Activated CD8-positive, alpha-beta memory T cell treated with anti-CD3 and anti-CD28 coated beads for 48 hours (primary cell): ENCODE measurements at regions not wholly inside any gene's neighbourhood (a gene's known extent, or its start where the extent isn't known, plus 50 kb on each side); places are given as distances from the start of the nearest gene placed in this dataset.
"Not testable (repeated sequence)": the region's sequence is repeated elsewhere in the genome, so short reads cannot be mapped to it uniquely, and the experiment has no call there.

Experiments
- DNase-seq, 3 experiments: peaks; one replicate each; pipeline ENCODE4 v3.0.0-alpha.2; 2020; ENCODE audit warnings: low read depth in 2 of 3, low spot score in 2 of 3

DNA sequence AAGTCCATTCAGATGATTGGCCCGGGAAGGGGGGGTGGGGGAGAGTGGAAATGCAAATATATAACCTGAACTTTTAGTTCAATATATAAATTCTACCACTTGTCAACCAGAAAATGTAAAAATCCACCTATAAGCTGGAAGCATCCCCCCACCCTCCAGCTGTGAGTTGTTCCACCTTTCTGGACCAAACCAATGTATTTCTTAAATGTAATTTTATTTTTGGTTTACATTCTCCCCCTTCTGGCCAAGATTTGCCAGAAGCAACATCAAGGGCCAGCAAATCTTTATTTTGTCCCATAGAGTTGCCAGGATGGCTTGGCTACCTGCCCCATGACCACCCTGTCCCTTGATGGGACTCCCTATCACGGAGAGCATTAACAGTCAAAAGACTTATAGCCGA lies 545.7 kb downstream of the TBL1XR1 start:
- DNase-seq = no peak

DNA sequence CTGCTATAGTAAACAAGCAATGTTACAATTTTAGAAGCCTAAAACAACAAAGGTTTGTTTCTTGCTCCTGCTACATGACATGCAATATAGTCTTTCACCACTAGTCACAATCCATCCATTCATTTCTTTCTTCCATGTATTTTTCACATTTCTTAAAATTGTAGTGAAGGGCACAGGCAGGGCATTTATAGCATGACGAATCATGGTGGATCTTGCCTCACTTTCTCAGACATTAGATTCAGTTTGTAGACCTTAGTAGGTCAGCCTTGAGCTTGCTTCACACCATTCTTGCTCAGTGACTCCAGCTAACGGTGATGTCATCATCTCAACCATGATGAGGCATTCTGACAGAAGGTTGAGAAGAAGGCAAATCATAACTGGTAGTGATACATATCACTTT lies 546.8 kb downstream of the TBL1XR1 start:
- no peak for DNase-seq

DNA sequence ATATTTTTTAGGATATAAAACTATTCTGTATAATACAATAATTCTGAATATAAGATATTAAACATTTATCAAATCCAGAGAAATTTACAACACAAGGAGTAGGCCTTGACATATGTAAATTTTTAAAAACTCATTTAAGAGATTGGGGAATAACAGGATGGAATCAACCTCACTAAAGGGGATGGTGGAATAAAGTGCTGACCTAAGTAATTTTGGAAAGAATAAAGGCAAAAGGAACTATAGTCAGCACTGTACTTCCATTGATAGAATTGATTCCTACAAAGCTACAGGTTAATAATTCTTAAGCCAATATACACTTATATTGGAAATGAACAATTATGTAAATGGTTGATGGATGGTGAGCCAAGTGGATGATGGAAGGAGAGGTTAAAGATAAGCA lies 549.3 kb downstream of the TBL1XR1 start:
- DNase-seq = no peak

DNA sequence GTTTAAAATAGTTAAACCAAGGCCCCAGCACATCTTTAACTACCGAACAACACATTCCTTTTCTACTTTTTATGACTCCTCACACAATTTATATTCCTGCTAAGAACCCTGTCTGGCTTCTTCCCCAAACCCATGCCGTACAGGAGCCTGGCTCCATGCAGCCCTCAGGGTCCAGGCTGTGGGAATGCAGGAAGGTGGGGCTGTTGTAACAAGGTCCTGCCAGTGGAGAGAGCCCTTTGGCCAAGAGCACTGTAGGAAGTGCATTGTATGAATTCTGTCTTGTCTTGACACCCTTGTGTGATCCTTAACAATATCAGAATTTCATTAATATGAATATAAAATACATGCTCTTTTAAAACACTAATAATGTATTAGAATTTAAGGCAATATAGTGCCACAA lies 563.8 kb downstream of the TBL1XR1 start:
- DNase-seq = no peak

DNA sequence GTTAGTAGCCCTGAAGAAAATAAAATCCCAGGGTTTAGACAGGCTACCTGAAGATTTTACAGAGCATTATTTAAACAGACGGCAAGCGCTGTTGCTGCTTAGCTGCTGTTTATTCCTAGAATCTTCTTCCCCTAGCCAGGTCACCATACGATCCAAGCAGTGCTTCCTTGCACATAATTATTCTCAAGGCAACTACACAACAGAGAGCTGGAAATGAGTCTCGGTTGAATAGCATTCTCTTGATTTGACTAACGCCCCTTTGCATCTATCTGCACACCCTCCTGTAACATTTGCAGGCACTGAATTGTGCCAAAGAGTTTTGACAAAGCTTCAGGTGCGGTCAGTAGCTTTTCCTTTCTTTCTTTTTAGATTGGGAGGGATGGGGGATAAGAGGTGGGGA lies 564.4 kb downstream of the TBL1XR1 start:
- DNase-seq = no peak

DNA sequence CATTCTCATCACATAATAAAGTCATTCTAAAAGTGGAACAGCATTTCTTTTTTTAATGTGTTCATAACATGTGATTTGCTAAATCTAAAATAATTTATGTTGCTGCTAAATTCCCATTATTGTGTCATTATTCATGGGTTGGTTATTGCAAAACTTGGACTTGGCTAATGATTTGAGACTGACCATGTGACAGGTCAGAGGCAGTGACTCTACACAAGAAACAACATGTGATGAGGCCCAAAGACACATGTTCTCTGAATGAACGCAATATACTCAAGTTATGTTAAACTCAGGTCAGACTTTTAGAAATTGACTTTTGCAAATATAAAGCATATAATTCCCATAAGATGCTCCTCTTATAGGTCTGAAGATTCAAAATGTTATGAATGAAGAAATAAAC lies 566.1 kb downstream of the TBL1XR1 start:
- no peak for DNase-seq

DNA sequence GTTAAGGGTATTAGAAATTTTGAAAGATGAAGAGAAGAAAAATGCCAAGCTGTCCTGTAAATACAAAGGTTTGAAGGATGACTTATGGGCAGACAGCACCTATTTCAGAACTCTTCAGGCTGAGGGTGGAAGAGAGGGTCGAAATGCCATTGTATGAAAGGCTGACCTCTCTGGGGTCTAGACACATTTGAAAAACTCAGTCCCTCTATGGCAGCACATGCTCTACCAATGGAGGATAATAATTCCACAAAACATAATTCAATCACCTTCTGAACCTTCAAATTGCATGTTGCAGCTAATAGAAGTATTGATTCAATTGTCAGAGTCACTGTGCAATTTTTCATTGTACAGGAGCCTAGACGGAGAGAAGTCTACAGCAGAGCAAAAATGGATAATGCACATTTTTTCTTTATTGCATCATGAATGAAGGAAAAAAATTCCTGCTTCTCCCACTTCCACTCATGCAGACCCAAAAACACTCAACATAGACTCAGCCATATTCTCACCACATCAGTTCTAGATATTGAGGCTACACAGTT lies 569.1 kb downstream of the TBL1XR1 start:
- DNase-seq = no peak

DNA sequence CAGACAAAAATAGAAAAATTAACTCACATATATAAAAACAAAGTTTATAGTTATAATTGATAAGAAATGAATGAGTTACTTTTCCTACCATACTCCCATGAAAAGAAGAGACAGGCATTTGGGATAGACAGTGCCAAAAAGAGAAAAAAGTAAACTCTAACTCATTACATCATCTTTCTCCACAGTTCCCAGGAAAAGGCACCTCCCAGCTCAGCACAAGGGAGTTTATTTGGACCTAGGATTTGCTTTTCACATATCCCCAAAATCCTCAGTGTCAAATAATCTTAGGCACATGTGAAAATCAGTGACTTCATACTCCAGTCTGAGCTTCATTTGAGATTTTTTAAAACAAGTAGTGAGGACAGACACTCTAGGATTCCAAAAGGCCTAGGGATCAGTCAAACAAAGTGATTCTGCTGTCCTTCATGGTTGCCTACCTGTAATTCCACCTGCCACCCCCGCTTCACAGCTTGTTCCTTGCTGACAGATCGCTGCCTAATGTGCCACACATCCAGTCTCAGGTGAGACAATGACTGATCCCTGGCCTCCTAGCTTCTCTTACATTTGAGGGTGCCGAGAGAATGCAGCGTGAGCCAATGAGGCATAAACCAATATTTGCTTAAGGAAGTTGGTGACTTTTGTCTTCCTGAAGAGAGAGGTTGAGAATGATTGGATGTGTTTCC lies 573.7 kb downstream of the TBL1XR1 start:
- no peak for DNase-seq

DNA sequence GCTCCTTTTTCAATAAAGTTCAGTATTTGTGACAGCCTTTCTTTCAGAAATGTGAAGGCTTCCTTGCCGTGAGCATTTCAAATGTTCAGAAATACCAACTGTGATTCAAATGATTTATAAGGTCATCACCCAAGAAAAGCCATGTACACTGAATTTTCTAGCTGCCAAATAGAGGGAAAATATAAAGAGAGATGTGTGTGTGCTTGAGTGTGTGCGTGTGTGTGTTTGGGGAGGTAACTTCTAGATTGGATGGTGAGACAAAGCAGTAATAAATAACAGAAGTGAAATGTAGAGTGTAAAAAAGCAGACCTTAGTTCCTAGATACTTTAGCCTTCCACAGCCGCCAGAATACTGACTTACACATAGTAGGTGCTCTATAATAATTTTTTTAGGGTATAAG lies 577.4 kb downstream of the TBL1XR1 start:
- no peak for DNase-seq

DNA sequence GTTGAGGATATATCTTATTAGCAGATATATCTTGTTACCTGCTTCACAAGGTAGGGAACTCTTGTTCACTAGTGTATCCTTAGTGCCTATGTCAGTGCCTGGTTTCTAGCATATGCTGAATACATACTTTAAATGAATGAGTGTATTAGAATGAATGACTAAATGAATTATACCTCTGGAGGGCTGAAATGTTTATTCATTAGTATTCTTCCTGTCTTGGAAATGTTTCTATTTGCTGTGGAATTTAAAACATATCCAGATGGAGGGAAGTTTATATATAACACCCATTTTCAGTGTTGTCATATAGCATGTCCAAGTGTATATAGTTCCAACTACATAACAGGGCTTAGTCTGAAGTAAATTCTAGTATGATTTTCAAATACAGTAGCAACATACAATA lies 581.5 kb downstream of the TBL1XR1 start:
- DNase-seq = no peak

DNA sequence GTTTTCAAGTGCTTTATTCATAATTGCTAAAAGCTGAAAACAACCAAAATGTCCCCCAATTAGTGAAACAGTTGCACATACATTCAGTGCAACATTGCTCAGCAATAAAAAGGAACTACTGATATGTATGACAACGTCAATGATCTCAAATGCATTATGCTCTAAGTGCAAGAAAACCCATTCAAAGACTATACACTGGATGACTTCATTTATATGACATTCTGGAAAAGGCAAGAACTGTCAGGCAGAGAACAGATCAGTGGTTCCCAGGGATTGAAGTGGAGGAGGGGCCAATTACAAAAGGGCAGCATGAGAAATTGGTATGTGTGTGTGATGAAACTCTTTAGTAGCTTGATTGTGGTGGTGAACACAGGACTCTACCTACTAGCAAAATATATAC lies 585.6 kb downstream of the TBL1XR1 start:
- DNase-seq = no peak

DNA sequence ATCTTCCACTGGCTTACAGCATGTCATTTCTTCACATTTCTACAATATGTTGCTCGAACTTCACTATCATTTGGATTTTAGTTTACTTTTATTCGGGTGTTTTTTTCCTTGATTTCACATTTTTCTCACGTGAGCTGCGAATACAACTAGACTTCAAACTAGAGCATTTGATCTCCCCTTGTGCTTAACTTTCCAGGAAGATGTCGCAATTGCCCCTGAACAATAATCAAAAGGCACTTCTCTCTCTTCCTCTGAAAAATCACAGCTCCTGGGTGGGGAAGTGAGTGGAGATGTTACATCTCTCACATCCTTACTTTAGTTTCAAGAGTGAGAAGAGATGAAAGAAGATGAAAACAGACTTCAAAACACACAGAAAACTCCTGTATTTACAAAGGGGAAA lies 587.9 kb downstream of the TBL1XR1 start:
- no peak for DNase-seq

DNA sequence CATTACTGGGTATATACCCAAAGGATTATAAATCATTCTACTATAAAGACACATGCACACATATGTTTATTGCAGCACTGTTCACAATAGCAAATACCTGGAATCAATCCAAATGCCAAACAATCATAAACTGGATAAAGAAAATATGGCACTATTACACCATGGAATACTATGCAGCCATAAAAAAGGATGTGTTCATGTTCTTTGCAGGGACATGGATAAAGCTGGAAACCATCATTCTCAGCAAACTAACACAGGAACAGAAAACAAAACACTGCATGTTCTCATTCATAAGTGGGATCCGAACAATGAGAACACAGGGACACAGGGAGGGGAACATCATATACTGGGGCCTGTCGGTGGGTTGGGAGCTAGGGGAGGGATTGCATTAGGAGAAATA lies 591.7 kb downstream of the TBL1XR1 start:
- DNase-seq = not testable (repeated sequence)

DNA sequence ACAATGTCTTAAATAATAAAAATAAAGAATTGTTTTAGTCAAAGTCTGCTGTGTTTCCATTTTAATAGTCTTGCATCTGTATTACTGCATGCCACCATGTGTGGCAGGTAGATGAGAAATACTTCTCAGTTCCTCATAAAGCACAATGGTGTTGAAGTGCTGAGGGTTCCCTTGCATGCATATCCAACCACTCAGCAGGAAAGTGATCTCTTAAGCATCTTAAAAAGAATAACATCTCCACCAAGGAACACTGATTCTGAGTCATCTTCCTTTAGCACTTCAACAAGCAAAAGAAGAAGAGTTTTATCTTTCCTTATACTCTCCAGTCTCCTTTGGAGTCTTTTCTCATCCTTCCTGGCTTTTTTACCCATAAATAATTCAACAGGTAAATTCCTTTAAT lies 602.0 kb downstream of the TBL1XR1 start:
- DNase-seq = no peak

DNA sequence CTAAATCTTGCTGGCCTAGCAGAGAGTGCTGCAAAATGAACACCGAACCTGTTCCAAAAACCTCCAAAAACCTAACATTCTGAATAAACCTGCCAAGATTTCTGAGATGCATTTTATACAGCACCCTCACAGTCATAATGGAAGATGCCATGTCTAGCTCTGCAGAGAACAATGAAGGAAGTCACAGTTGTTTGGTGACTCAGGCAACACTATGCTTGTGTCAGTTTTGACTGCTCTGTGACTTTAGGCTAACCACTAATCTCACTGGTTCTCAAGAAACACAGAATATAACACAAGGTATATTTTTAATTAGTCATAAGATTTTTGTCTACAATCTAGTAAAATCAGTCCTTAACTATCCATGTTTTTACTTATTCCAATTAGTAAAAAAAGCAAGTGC lies 606.6 kb downstream of the TBL1XR1 start:
- DNase-seq = no peak

DNA sequence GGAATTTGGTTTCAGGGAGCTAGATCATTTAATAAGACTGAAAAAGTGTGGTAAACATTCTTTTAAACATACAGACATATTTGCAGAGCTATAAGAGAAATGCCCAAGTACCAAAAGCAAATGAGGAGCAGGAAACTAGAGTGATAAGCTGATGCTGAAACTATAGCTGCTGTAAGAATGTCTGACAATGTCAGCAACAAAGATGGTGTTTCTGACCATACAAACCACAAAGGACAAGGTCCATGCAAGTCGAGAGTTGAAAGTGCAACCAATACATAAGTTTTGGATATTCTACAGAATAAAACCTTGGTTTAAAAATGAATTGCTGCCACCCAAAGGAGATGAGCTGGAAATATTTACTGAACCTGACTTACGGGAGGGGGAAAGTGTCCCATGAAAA lies 610.2 kb downstream of the TBL1XR1 start:
- no peak for DNase-seq

DNA sequence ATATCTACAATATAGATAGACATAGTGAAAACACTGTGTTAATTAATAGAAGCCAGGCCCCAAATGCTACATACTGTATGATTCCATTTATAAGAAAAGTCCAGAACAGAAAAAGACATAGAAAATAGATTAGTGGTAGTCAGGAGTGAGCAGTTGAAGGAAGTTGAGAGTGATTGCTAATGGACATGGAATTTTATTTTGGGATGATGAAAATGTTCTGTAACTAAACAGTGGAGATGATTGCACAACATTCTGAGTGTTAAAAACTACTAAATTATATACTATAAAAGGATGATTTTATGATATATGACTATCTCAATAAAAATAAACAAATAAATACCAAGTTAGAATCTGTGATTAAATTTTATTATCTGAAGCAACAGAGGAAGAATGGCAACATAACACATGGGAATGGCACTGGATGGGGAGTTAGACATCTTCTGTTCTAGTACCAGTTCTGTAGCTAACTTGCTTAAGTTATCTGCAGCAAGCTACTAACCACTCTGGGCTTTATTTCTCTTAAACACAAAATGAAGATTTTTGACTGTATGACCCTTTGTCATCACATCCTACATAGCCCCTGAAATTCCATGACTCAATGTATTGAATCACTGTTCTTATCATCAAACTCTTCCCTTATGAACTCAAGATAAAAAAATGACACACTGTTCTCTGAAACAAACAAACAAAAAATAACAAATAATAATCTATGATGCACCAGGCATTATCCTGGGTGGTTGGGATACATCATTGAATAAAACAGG lies 612.7 kb downstream of the TBL1XR1 start:
- no peak for DNase-seq

DNA sequence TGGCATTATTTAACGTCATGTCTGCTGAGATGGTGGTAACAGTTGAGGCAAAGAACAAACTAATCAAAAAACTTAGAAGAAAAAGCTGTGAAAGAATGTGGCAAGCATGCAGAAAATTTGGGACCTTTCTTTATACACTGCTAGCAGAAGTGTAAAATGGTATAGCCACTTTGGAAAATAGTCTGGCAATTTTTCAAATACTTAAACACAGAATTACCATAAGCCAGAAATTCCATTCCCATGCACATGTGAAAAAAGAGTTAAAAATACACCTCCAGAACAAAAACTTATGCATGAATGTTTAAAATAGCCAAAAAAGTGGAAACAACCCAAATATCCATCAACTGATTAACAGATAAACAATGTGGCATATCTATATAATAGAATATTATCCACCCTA lies 613.3 kb downstream of the TBL1XR1 start:
- DNase-seq = no peak

DNA sequence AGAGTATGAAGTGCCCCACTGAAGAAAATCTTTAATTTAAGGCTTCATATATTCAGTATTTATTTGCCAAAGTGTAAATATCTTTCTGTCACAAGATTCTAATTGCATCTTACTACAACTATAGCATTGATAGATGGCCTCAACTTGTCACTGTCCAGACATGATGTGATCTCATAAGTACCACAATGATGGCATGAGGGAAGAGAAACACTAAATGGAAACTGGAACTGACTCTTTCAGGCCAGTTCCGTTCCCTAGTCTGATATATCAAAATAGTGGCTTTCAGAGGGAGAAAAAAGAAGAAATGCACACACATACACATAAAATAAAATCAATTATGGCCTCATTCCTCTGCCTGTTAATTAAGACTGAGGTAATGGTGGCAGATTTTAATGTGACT lies 615.7 kb downstream of the TBL1XR1 start:
- DNase-seq = no peak

DNA sequence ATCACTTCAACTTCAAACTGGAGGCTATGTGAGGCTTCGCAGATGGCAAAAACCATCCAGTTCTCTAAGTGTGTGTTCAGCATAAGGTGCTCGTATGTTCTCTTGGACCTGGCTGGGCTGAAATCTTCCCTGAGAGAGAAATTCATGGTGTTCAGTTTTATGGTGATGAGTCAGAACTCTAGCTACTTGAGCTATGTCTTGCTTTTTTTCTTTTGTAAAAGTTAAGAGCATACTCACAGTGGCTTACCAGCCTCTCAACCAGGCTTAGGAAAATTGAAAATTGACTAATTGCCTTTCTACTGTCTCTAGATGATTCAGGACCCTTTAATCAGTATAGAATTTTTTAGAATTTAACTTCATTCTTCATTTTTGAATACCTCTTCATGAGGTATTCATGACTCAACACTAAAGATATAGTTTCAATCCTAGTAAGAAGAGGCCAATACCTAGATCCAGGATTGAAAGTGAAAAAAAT lies 617.5 kb downstream of the TBL1XR1 start:
- no peak for DNase-seq

DNA sequence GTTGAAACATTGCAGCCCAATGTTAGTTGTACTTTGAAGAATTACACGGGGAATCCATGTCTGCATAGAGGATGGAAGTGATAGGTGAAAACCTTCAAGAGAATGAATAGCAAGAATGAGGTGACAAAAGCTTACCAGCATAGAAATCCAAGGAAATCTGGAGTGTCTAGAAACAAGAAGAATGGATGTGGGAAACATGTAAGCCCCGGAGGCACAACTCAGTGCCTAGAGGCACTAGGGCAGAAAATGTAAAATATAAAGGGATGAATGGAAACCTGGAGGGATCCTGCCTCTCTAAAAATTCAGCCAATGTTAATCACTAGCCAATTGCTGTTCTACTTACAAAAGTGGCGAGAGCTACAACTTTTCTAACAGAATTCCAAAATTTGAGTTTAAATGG lies 619.0 kb downstream of the TBL1XR1 start:
- no peak for DNase-seq

DNA sequence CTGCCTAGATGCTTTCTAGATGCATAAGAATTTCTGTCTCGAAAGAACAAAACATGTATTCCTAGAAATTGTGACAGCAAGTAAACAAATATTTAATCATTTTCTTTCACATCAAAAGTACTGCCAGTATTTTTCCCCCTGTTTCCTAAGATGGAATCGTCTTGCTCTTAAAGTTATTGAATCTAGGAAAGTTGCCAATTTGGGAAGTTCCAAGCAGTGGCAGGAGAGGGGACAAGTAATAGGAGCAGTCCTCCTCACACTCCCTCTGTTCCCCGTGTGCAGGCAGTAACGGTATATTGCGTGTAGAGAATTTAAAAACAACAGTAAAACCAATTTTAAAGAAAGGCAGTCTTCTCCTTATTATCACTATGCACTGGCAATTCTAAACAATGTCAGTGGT lies 619.8 kb downstream of the TBL1XR1 start:
- no peak for DNase-seq

DNA sequence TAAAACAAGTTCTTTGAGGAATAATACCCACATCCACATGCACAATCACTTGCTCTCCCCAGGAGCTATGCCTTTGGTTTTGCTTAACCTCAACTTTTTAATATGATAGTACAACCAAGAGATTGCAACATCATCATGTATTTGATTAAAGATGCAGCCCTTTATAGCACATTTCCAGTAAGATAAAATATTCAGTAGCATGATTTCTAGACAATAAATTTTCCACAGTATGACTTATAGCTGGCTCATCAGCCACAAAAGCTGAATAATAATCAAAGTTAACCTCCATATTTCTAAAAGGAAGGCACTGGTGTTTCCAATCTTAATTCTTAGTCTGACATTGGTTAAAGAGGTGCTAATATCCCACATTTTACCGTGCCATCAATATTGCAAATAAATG lies 622.5 kb downstream of the TBL1XR1 start:
- no peak for DNase-seq
